NCI-H446 treated with DMSO at 0.1 percent for 48 hours (cell line): ENCODE measurements at regions not wholly inside any gene's neighbourhood (a gene's known extent, or its start where the extent isn't known, plus 50 kb on each side); places are given as distances from the start of the nearest gene placed in this dataset.

Source experiments
- DNase-seq: peaks from one replicate; lab custom pipeline; 2025; lab: John Stamatoyannopoulos, UW

DNA sequence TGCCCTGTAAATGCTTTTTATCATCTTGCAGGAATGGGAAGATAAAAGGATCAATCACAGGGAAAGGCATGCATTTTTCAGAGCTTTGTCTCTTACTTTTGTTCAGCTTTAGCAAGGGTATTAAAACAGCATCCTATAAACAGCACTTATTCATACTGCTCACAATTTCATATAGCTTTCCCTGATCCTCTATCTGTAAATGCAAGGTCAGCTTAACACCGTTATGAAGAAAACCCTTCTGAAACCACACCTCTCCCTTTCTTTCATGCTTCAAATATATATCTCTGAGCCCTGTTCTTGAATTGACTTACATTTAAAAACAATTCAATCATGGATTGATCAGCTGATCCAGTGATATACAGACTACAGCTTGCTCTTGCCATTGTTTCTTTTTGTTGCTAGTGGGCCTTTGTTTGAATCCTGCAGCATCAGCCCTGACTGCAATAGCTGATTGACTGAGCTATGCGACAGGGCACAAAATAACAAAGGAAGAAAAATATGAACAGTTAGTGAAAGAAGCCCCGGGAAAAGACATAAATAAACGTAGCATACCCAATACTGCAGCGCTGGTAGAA, 795.5 kb upstream of the CDH2 start:
- DNase-seq, result no peak

- no peak for DNase-seq
Measured at GRCh38 chr18:28963481-28963880, 786.6 kb upstream of the CDH2 start.

DNA sequence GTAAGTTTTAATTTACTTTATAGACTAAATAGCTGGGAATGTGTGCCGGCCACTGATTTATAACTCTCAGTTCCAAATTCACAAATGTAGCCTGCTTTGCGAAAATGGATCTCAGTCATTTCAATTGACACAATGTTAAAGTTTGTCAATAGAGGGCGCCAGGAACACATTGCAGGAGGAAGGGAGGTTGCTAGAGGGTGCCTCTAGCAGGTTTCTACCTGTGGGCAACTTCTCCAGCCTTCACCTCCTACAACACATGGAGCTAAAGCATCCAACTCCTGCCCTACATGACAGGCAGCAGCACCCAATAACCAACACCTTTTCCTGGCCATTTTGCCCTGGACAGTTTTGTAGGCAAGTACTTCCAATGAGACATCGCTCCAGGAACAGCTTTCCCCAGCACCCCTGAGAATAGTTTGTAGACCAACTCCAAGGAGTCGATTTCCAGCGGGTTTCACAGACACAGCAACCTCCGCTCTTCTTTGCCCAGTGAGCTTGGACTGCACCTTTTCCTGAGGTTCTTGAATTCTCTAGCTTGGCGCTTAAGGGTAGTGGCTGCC, 784.8 kb upstream of the CDH2 start:
- DNase-seq, result no peak

- DNase-seq, result no peak
Measured at GRCh38 chr18:28960146-28960545, 783.2 kb upstream of the CDH2 start.

GRCh38 chr18:28952339-28952738, 775.4 kb upstream of the CDH2 start:
- DNase-seq, result no peak

DNA sequence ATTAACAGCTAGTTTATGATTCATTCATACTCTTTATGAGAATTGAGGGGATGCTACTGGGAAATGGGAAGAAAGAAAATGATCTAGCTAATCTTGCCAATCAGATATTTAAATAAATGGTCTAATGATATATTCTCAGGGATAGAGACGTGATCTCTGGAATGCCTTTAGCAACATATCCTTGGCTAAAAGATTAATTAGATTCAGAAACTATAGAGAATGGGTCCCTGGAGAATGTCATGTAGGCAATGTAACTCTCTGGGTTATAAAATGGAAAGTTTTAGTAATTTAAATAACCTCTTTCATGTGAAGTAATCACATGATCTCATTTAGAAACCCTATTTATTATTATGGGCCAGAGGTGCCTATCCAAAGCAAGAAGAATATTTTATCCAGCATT, 771.0 kb upstream of the CDH2 start:
- DNase-seq, result no peak

DNA sequence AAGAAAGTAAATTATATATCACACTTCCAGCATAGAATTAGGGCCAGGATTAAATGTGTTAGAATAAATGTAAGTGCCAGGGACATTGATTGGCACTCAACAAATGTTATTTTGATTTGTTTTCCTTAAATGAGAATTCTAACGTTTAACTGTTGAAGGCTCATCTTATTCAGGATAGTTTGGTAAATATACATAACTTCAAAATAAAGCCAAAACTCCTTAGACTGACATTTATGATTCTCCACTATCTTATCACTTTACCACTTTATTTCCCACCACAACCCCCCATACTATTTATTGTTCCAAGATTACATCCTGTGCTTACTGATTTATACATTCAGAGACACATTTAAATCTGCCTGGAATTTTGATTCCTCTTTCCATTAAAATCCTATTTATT, 769.5 kb upstream of the CDH2 start:
- DNase-seq, result no peak

DNA sequence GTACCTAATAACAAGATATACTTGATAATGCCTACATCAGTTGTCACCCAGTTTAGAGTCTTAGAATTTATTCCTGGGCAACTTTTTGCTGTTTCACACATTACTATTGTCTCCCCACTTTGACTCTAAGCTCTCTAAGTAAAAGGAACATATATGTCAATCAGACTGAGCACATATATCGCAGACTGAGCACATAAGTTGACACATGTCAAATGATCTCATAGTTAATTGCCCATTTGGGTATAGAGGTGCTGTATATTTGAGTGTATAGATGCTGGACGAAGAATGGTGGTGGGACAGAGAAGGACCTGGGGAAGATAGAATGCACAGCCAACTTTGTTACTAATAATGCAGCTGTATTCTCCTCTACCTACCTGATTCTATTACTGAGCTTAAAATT, 746.0 kb upstream of the CDH2 start:
- no peak for DNase-seq

GRCh38 chr18:28916456-28916855, 739.5 kb upstream of the CDH2 start:
- no peak for DNase-seq

DNA sequence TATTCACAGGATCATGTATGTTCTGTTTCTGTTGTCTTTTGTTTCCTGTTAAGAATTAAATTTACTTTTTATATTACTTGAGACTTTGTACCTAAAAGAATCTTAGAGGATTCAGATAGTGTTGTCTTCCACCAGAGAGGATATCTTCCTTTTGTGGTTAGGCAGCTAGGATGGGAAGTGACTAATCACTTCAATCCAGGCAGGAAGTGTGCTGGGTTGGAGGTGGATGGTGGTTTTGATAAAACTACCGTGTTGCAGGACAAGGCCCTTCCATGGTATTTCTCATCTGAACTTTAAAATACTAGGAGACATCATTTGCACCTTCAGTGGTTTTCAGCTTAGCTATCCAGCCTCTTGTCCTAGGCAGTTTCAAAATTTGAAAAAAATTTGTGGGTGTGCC, 728.6 kb upstream of the CDH2 start:
- DNase-seq, result no peak

GRCh38 chr18:28904789-28905364, 727.9 kb upstream of the CDH2 start:
- DNase-seq, result no peak

- DNase-seq, result no peak
Measured at GRCh38 chr18:28903306-28903705, 726.4 kb upstream of the CDH2 start.

DNA sequence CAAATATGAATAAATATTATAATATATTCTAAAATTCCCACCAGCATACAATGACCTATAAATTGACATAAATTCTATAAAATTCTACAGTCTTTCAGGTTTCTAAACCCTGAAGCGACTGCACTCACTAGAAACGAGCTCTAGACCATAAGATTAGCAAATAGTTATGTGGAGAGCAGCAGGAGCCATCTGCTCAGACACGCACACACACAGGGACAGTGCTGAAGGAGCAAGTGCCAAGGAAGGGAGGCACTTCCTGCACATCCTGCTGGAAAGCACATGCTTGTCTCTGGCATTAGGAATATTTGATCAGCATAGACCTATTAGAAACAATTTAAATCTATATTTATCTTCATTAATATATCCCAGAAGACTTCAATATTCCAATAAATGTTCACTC, 713.9 kb upstream of the CDH2 start:
- no peak for DNase-seq

GRCh38 chr18:28884304-28884703, 707.4 kb upstream of the CDH2 start:
- no peak for DNase-seq

- no peak for DNase-seq
Measured at GRCh38 chr18:28880856-28881255, 703.9 kb upstream of the CDH2 start.

DNA sequence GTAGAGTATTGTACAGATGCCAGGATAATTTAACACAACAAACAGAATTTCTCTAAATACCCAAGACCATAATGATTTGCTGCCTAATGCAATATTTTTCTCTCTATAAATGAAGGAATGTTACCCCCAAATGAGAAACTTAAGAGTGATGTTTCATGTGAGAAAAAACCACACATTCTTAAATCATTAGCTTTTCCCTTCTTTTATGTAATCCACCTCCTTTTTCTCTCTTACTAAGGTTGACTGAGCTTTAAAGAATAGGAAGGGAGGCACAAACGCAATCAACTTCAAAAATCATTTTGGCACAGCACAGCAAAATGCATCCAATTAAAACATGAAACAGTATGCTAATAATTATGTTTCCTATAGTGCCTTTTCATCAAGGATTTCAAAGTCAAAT, 698.1 kb upstream of the CDH2 start:
- DNase-seq, result no peak

DNA sequence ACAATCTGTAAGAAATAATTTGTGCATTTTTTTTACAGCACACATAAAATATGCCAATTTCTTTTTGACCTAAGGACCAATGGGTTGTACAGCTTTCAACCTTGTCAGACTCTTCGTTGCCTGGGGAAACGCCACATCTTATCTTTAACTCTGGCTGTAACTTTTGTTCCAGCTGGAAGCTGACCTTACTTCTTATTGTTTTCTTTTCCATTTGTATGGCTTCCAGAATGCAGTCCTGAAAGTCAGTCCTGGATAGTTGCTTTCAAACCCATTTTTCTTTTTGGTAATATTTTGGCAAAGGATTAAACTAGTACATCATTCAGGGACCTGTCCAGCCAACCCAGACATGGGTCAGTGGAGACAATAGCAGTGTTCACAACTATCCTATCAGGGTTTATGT, 686.5 kb upstream of the CDH2 start:
- no peak for DNase-seq

DNA sequence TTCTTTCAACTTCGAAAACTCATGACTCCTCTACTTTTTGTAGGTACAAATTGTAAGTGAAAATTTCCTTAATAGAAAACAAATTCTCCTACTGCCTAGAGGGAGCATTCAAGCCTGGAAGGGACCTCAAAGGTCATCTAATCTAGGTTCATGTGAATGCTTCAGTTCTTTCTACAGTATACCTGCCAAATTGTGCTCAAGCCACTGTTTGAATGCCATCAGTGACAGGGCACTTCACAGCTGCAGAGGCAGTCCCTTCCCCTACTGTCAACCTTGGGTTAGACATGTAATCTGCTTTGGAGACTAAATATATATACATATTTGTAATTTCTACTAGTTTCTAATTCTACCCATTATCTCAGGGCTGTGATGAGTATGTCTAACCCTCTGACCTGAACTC, 681.3 kb upstream of the CDH2 start:
- no peak for DNase-seq

- no peak for DNase-seq
Measured at GRCh38 chr18:28855989-28856388, 679.1 kb upstream of the CDH2 start.

DNA sequence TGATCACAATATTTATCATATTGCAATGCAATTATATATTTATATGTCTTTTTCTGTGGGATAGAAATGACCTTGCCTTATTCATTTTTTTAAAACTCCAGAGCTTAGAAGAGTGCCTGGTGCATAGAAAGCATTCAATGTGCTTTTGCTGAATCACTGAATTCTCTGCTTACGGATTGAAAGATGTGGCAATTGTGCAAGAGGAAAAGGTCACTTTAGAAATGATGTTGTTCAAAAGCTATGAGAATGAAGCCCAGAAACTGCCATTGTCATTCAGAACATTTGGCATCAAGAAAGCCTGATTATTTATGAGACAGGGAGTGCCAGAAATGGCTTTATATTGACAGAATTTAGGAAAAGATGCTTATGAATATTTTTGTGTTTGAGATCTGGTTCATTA, 678.6 kb upstream of the CDH2 start:
- DNase-seq, result no peak

DNA sequence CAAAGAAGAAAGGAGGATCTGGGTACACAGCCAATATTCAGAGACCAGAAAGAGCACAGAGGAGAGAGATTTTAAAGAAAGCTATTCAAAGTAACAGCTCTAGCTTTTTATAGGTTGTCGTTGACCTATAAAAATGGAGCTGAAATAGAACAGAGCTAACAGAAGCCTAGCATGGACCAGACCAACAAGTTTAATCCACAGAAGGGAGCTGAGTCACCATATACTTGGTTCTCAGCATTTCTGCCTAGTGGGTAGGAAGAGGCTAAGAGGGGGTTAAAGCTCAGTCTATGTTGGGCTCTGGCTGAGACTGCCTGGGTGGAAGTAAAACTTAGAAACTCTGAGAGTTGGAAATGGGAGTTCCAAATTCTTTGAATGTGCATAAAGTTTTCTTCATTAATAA, 678.0 kb upstream of the CDH2 start:
- no peak for DNase-seq

DNA sequence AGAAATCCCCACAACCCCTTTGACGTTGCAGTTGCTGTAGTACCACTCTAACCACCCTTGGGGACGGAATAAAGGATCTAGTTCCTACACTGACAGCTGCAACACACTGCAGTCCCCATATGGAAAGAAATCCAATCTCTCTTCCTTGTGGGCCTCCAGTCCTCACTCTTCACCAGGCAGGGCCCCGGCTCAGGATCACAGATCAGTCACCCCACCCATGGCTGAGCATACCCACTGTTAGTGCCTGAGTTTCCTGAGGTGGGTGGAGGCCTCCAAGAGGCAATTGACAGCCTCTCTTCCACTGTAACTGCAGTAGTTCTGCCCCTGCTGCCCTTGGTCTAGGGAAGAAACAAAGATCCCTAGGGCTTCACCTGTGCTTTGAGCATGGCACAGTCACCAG, 670.0 kb upstream of the CDH2 start:
- no peak for DNase-seq

DNA sequence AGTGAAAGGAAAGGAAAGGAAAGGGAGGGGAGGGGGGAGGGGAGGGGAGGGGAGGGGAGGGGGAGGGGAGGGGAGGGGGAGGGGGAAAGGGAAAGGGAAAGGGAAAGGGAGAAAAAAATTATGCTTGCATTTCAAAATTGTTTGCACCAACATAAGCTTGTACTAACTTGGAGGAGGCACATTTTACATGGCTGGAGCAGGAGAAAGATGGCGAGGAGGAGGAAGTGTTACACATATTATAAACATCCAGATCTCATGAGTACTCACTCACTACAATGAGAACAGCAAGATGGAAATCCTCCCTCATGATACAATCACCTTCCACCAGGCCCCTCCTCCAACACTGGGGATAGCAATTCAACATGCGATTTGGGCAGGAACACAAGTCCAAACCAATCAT, 660.2 kb upstream of the CDH2 start:
- DNase-seq, result no peak

DNA sequence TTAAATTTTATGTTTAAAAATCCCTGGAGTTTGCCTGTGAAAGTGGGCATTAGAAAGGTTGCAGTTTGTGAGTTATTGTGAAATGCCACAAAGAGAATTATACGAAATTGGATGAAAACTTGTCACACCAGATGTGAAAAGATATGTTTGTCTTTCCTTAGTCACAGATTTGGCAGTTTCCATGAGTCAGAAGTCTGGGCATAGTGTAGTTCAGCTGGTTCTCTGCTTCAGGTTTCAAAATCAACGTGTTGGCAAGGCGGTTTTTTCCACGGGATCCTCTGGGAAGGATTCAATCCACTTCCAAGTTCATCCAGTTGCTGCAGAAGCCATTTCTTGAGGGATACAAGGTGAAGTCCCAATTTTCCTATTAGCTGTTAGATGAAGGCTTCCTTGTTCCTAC, 658.0 kb upstream of the CDH2 start:
- DNase-seq, result no peak
